CD4-positive, alpha-beta T cell treated with Interleukin-6 for 4 hours (primary cell): ENCODE measurements at regions not wholly inside any gene's neighbourhood (a gene's known extent, or its start where the extent isn't known, plus 50 kb on each side); places are given as distances from the start of the nearest gene placed in this dataset.
"Not testable (repeated sequence)": the region's sequence is repeated elsewhere in the genome, so short reads cannot be mapped to it uniquely, and the experiment has no call there.

ENCODE experiments used
- DNase-seq: peaks from one replicate; pipeline ENCODE4 v3.0.0-alpha.2; 2020; ENCODE audit warnings: mixed read lengths

- DNase-seq = no peak
Measured at GRCh38 chr11:134508219-134508990, 96.4 kb upstream of the B3GAT1 start.

GRCh38 chr11:134506046-134506445 is 94.0 kb upstream of the B3GAT1 start:
- DNase-seq = no peak

- no peak for DNase-seq
Measured at GRCh38 chr11:134505125-134505524, 93.1 kb upstream of the B3GAT1 start.

- DNase-seq = no peak
Measured at GRCh38 chr11:134504146-134504905, 92.3 kb upstream of the B3GAT1 start.

- no peak for DNase-seq
Measured at GRCh38 chr11:134503596-134503995, 91.6 kb upstream of the B3GAT1 start.

- no peak for DNase-seq
Measured at GRCh38 chr11:134503100-134503499, 91.1 kb upstream of the B3GAT1 start.

- DNase-seq = no peak
Measured at GRCh38 chr11:134502153-134502550, 90.1 kb upstream of the B3GAT1 start.

- DNase-seq = no peak
Measured at GRCh38 chr11:134501406-134502152, 89.5 kb upstream of the B3GAT1 start.

GRCh38 chr11:134500621-134501020 is 88.6 kb upstream of the B3GAT1 start:
- DNase-seq = no peak

GRCh38 chr11:134499990-134500389 is 87.9 kb upstream of the B3GAT1 start:
- DNase-seq = no peak

GRCh38 chr11:134498326-134499139 is 86.5 kb upstream of the B3GAT1 start:
- DNase-seq = no peak

- no peak for DNase-seq
Measured at GRCh38 chr11:134497586-134497985, 85.5 kb upstream of the B3GAT1 start.

GRCh38 chr11:134496058-134496457 is 84.0 kb upstream of the B3GAT1 start:
- DNase-seq = not testable (repeated sequence)

- DNase-seq = not testable (repeated sequence)
Measured at GRCh38 chr11:134494395-134494794, 82.4 kb upstream of the B3GAT1 start.

- not testable (repeated sequence) for DNase-seq
Measured at GRCh38 chr11:134492411-134492810, 80.4 kb upstream of the B3GAT1 start.

- DNase-seq = no peak
Measured at GRCh38 chr11:134489728-134490127, 77.7 kb upstream of the B3GAT1 start.

- DNase-seq = no peak
Measured at GRCh38 chr11:134488913-134489312, 76.9 kb upstream of the B3GAT1 start.

- no peak for DNase-seq
Measured at GRCh38 chr11:134488512-134488911, 76.5 kb upstream of the B3GAT1 start.

GRCh38 chr11:134487696-134488095 is 75.7 kb upstream of the B3GAT1 start:
- DNase-seq = no peak

GRCh38 chr11:134486704-134487103 is 74.7 kb upstream of the B3GAT1 start:
- DNase-seq = no peak

GRCh38 chr11:134486106-134486505 is 74.1 kb upstream of the B3GAT1 start:
- no peak for DNase-seq

- DNase-seq = no peak
Measured at GRCh38 chr11:134485316-134485715, 73.3 kb upstream of the B3GAT1 start.

- DNase-seq = no peak
Measured at GRCh38 chr11:134483857-134484256, 71.8 kb upstream of the B3GAT1 start.
